ENCODE measurements at regions not wholly inside any gene's neighbourhood (a gene's known extent, or its start where the extent isn't known, plus 50 kb on each side); places are given as distances from the start of the nearest gene placed in this dataset.

GRCh38 chr6:167737205-167737830, 89.4 kb upstream of the AFDN start:
- H3K9me3 ChIP-seq (ENCODE audit: low read length) = no peaks in the 10 kb centered on the region
- no peak overlapping the region for H3K27ac ChIP-seq (ENCODE audit: low read length)
- H3K4me2 ChIP-seq (ENCODE audit: low read length) = no peak overlapping the region
- no peaks in the 10 kb centered on the region for H3K79me2 ChIP-seq (replicated peaks; ENCODE audit: insufficient read depth, low read length)
- H3K27me3 ChIP-seq (ENCODE audit: insufficient read depth, low read depth, low read length) = no peaks in the 10 kb centered on the region
- H4K20me1 ChIP-seq (ENCODE audit: insufficient read depth) = no peaks in the 10 kb centered on the region
- no peak for TF ChIP-seq EZH2 (IDR thresholded peaks at IDR 0.05; ENCODE audit: borderline replicate concordance, insufficient read depth, low read length, poor library complexity, severe bottlenecking)
- no peak for TF ChIP-seq REST (IDR thresholded peaks at IDR 0.05; ENCODE audit: borderline replicate concordance)
- TF ChIP-seq POLR2AphosphoS5 (IDR thresholded peaks at IDR 0.05) = no peak
- no peak for TF ChIP-seq TAF1 (IDR thresholded peaks at IDR 0.05; ENCODE audit: low read depth)
- no peak for TF ChIP-seq RAD21 (conservative IDR thresholded peaks at IDR 0.05)
- TF ChIP-seq MXI1 (conservative IDR thresholded peaks at IDR 0.05; ENCODE audit: poor library complexity, severe bottlenecking) = no peak
- TF ChIP-seq EP300 (conservative IDR thresholded peaks at IDR 0.05; ENCODE audit: poor library complexity, severe bottlenecking) = no peak
- TF ChIP-seq CTCF (IDR thresholded peaks at IDR 0.05; ENCODE audit: poor library complexity, severe bottlenecking) = no peak
- TF ChIP-seq SMC3 (conservative IDR thresholded peaks at IDR 0.05; ENCODE audit: poor library complexity) = no peak
- H3K36me3 ChIP-seq (ENCODE audit: insufficient read depth, low read length) = no peaks in the 10 kb centered on the region
- H3K4me3 ChIP-seq (ENCODE audit: low read length) = no peak overlapping the region
- H2AFZ ChIP-seq (ENCODE audit: low read depth, low read length) = no peak overlapping the region
- H3K9me2 ChIP-seq (ENCODE audit: insufficient read depth, low read length) = no peaks in the 10 kb centered on the region
- no peak overlapping the region for H3K9ac ChIP-seq (ENCODE audit: low read length)
- H3F3A ChIP-seq (ENCODE audit: insufficient read depth, low read length, poor library complexity, severe bottlenecking) = no peaks in the 10 kb centered on the region

GRCh38 chr6:167738386-167738785, 88.3 kb upstream of the AFDN start:
- Histone ChIP-seq H3K27me3 (ENCODE audit: insufficient read depth, low read depth, low read length) (no peaks in the 10 kb centered on the region), H4K20me1 (ENCODE audit: insufficient read depth) (no peaks in the 10 kb centered on the region), H3K4me3 (ENCODE audit: low read length) (no peak overlapping the region), H3F3A (ENCODE audit: insufficient read depth, low read length, poor library complexity, severe bottlenecking) (no peaks in the 10 kb centered on the region), H3K9ac (ENCODE audit: low read length) (no peak overlapping the region), H3K79me2 (replicated peaks; ENCODE audit: insufficient read depth, low read length) (no peaks in the 10 kb centered on the region), H3K27ac (ENCODE audit: low read length) (no peak overlapping the region), H3K9me2 (ENCODE audit: insufficient read depth, low read length) (no peaks in the 10 kb centered on the region), H3K4me2 (ENCODE audit: low read length) (no peak overlapping the region), H3K36me3 (ENCODE audit: insufficient read depth, low read length) (no peaks in the 10 kb centered on the region), H2AFZ (ENCODE audit: low read depth, low read length) (no peak overlapping the region), H3K9me3 (ENCODE audit: low read length) (no peaks in the 10 kb centered on the region)
- TF ChIP-seq RAD21 (conservative IDR thresholded peaks at IDR 0.05) (no peak), MXI1 (conservative IDR thresholded peaks at IDR 0.05; ENCODE audit: poor library complexity, severe bottlenecking) (no peak), SMC3 (conservative IDR thresholded peaks at IDR 0.05; ENCODE audit: poor library complexity) (no peak), REST (IDR thresholded peaks at IDR 0.05; ENCODE audit: borderline replicate concordance) (no peak), TAF1 (IDR thresholded peaks at IDR 0.05; ENCODE audit: low read depth) (no peak), CTCF (IDR thresholded peaks at IDR 0.05; ENCODE audit: poor library complexity, severe bottlenecking) (no peak), EP300 (conservative IDR thresholded peaks at IDR 0.05; ENCODE audit: poor library complexity, severe bottlenecking) (no peak), POLR2AphosphoS5 (IDR thresholded peaks at IDR 0.05) (no peak), EZH2 (IDR thresholded peaks at IDR 0.05; ENCODE audit: borderline replicate concordance, insufficient read depth, low read length, poor library complexity, severe bottlenecking) (no peak)
